ENCODE measurements at regions not wholly inside any gene's neighbourhood (a gene's known extent, or its start where the extent isn't known, plus 50 kb on each side); places are given as distances from the start of the nearest gene placed in this dataset.

GRCh38 chr13:89568746-89569145 lies 1778.7 kb upstream of the MIR17HG start:
- Histone ChIP-seq H3K27ac (no peak overlapping the region), H3K36me3 (no peaks in the 10 kb centered on the region), H3K27me3 (no peaks in the 10 kb centered on the region), H3K9me3 (peaks cover 0 to 4% of the 10 kb centered on the region in 2 donors), H3K4me1 (no peaks in the 10 kb centered on the region), H3K4me3 (no peak overlapping the region)
- intact Hi-C loops (cut with DNase I; ENCODE audit: low total_unique reads) = no loop called here
- no peak for DNase-seq (ENCODE audit: low spot score in 2 of 2)
- TF ChIP-seq POLR2A (IDR thresholded peaks at IDR 0.05) = no peak
- no peak for TF ChIP-seq CTCF (IDR thresholded peaks at IDR 0.05)
- no peak for TF ChIP-seq POLR2AphosphoS5 (IDR thresholded peaks at IDR 0.05)

- H3K27me3 ChIP-seq = no peaks in the 10 kb centered on the region
- no peaks in the 10 kb centered on the region for H3K36me3 ChIP-seq
- TF ChIP-seq CTCF (IDR thresholded peaks at IDR 0.05) = no peak
- TF ChIP-seq POLR2A (IDR thresholded peaks at IDR 0.05) = no peak
- no peak for TF ChIP-seq POLR2AphosphoS5 (IDR thresholded peaks at IDR 0.05)
- H3K27ac ChIP-seq = no peak overlapping the region
- intact Hi-C loops (cut with DNase I; ENCODE audit: low total_unique reads) = no loop called here
- no peaks in the 10 kb centered on the region for H3K4me1 ChIP-seq
- peaks cover 0 to 4% of the 10 kb centered on the region in 2 donors for H3K9me3 ChIP-seq
- no peak overlapping the region for H3K4me3 ChIP-seq
- DNase-seq (ENCODE audit: low spot score in 2 of 2) = no peak
Observed at GRCh38 chr13:89571676-89572075, 1775.8 kb upstream of the MIR17HG start.

- Histone ChIP-seq H3K4me3 (no peak overlapping the region), H3K36me3 (no peaks in the 10 kb centered on the region), H3K9me3 (peaks cover 0 to 4% of the 10 kb centered on the region in 2 donors), H3K4me1 (no peaks in the 10 kb centered on the region), H3K27me3 (no peaks in the 10 kb centered on the region), H3K27ac (no peak overlapping the region)
- intact Hi-C loops (cut with DNase I; ENCODE audit: low total_unique reads) = no loop called here
- DNase-seq (ENCODE audit: low spot score in 2 of 2) = no peak
- TF ChIP-seq POLR2AphosphoS5 (IDR thresholded peaks at IDR 0.05) (no peak), CTCF (IDR thresholded peaks at IDR 0.05) (no peak), POLR2A (IDR thresholded peaks at IDR 0.05) (no peak)
Observed at GRCh38 chr13:89574077-89574476, 1773.4 kb upstream of the MIR17HG start.

- H3K27me3 ChIP-seq = no peaks in the 10 kb centered on the region
- no peaks in the 10 kb centered on the region for H3K4me1 ChIP-seq
- DNase-seq (ENCODE audit: low spot score in 2 of 2) = no peak
- TF ChIP-seq CTCF (IDR thresholded peaks at IDR 0.05) = no peak
- no peak for TF ChIP-seq POLR2A (IDR thresholded peaks at IDR 0.05)
- no peak for TF ChIP-seq POLR2AphosphoS5 (IDR thresholded peaks at IDR 0.05)
- H3K36me3 ChIP-seq = no peaks in the 10 kb centered on the region
- no peak overlapping the region for H3K27ac ChIP-seq
- no peak overlapping the region for H3K4me3 ChIP-seq
- intact Hi-C loops (cut with DNase I; ENCODE audit: low total_unique reads) = no loop called here
- no peaks in the 10 kb centered on the region for H3K9me3 ChIP-seq
Observed at GRCh38 chr13:89577301-89577700, 1770.2 kb upstream of the MIR17HG start.

GRCh38 chr13:89584058-89584620 lies 1763.3 kb upstream of the MIR17HG start:
- Histone ChIP-seq H3K4me3 (no peak overlapping the region), H3K27me3 (no peaks in the 10 kb centered on the region), H3K9me3 (no peaks in the 10 kb centered on the region), H3K4me1 (no peaks in the 10 kb centered on the region), H3K27ac (no peak overlapping the region), H3K36me3 (no peaks in the 10 kb centered on the region)
- DNase-seq (ENCODE audit: low spot score in 2 of 2) = no peak
- intact Hi-C loops (cut with DNase I; ENCODE audit: low total_unique reads) = loop anchor here (5.0 kb wide), 1 partner anchor 238 kb away; no protein-coding TSS in a partner anchor
- TF ChIP-seq CTCF (IDR thresholded peaks at IDR 0.05) (no peak), POLR2A (IDR thresholded peaks at IDR 0.05) (no peak), POLR2AphosphoS5 (IDR thresholded peaks at IDR 0.05) (no peak)
